Trophoblast cell (in vitro differentiated cells and primary cell): ENCODE measurements at regions not wholly inside any gene's neighbourhood (a gene's known extent, or its start where the extent isn't known, plus 50 kb on each side); places are given as distances from the start of the nearest gene placed in this dataset.

Source experiments
- DNase-seq, 2 donors: peaks; one replicate each; pipeline ENCODE4 v3.0.0-alpha.2; 2016
- H2AFZ ChIP-seq: 2 replicates; pipeline ENCODE4 v1.6.1; 2013; ENCODE audit warnings: low read length, moderate library complexity, mild to moderate bottlenecking; ENCODE audit not compliant: insufficient read depth, poor library complexity
- H2AK5ac ChIP-seq: 2 replicates; pipeline ENCODE4 v1.6.1; 2013; ENCODE audit warnings: mild to moderate bottlenecking, low read length
- H2BK120ac ChIP-seq: 2 replicates; pipeline ENCODE4 v1.6.1; 2013; ENCODE audit warnings: low read length, mild to moderate bottlenecking, moderate library complexity; ENCODE audit not compliant: insufficient read depth, poor library complexity
- H2BK12ac ChIP-seq: 2 replicates; pipeline ENCODE4 v1.6.1; 2013; ENCODE audit warnings: mild to moderate bottlenecking, low read length, moderate library complexity
- H2BK5ac ChIP-seq: 2 replicates; pipeline ENCODE4 v1.6.1; 2013; ENCODE audit warnings: low read length, low read depth, moderate library complexity, mild to moderate bottlenecking; ENCODE audit not compliant: poor library complexity
- H3K14ac ChIP-seq: 2 replicates; pipeline ENCODE4 v1.6.1; 2013; ENCODE audit warnings: mild to moderate bottlenecking, low read length
- H3K18ac ChIP-seq: 2 replicates; pipeline ENCODE4 v1.6.1; 2013; ENCODE audit warnings: mild to moderate bottlenecking, low read length
- H3K23ac ChIP-seq: 2 replicates; pipeline ENCODE4 v1.6.1; 2013; ENCODE audit warnings: low read length
- H3K27ac ChIP-seq: 2 replicates; pipeline ENCODE4 v1.5.1; 2013; ENCODE audit warnings: low read depth, mild to moderate bottlenecking, inconsistent platforms, low read length, moderate library complexity
- H3K27me3 ChIP-seq: 2 replicates; pipeline ENCODE4 v1.6.1; 2013; ENCODE audit warnings: inconsistent platforms, mild to moderate bottlenecking, low read length, moderate library complexity; ENCODE audit not compliant: insufficient read depth
- H3K36me3 ChIP-seq, 2 experiments: 1 replicate in 1 of 2; 2 replicates in 1 of 2; pipeline ENCODE4 v1.6.1; 2013; ENCODE audit warnings: low read length in 2 of 2, mild to moderate bottlenecking in 2 of 2, moderate library complexity in 1 of 2; ENCODE audit not compliant: insufficient read depth in 2 of 2, control insufficient read depth in 1 of 2
- H3K4ac ChIP-seq: 2 replicates; pipeline ENCODE4 v1.6.1; 2013; ENCODE audit warnings: low read depth, mild to moderate bottlenecking, low read length, moderate library complexity
- H3K4me1 ChIP-seq, 2 experiments: 1 replicate in 1 of 2; 2 replicates in 1 of 2; pipeline ENCODE4 v1.6.1; 2013; ENCODE audit warnings: low read length in 2 of 2, mild to moderate bottlenecking in 2 of 2, moderate library complexity in 1 of 2; ENCODE audit not compliant: insufficient read depth in 2 of 2, control insufficient read depth in 1 of 2
- H3K4me2 ChIP-seq: 2 replicates; pipeline ENCODE4 v1.6.1; 2013; ENCODE audit warnings: inconsistent platforms, mild to moderate bottlenecking, low read length, moderate library complexity
- H3K4me3 ChIP-seq: 2 replicates; pipeline ENCODE4 v1.5.1; 2013; ENCODE audit warnings: mild to moderate bottlenecking, low read depth, low read length, inconsistent platforms
- H3K79me1 ChIP-seq: one replicate; pipeline ENCODE4 v1.6.1; 2013; ENCODE audit warnings: low read length
- H3K79me2 ChIP-seq: 2 replicates; pipeline ENCODE4 v1.6.1; 2013; ENCODE audit warnings: low read length, mild to moderate bottlenecking; ENCODE audit not compliant: control insufficient read depth, insufficient read depth, poor library complexity
- H3K9ac ChIP-seq: 2 replicates; pipeline ENCODE4 v1.6.1; 2013; ENCODE audit warnings: mild to moderate bottlenecking, low read length
- H3K9me3 ChIP-seq: 2 replicates; pipeline ENCODE4 v1.6.1; 2013; ENCODE audit warnings: low read depth, mild to moderate bottlenecking, control low read depth, inconsistent platforms, low read length; ENCODE audit not compliant: insufficient read depth
- H4K12ac ChIP-seq: 2 replicates; pipeline ENCODE4 v1.6.1; 2013; ENCODE audit warnings: low read depth, mild to moderate bottlenecking, low read length, moderate library complexity
- H4K8ac ChIP-seq: 2 replicates; pipeline ENCODE4 v1.6.1; 2013; ENCODE audit warnings: low read depth, mild to moderate bottlenecking, low read length, moderate library complexity
- H4K91ac ChIP-seq: one replicate; pipeline ENCODE4 v1.6.1; 2013; ENCODE audit warnings: low read depth, mild to moderate bottlenecking, low read length, moderate library complexity
- WGBS: extraction: QIAGEN DNeasy Blood & Tissue Kit; methylation state at CpG from one replicate; pipeline ENCODE4 v1.1.7; 2013; ENCODE audit warnings: missing lambda C conversion rate; ENCODE audit not compliant: insufficient read length, insufficient coverage; ENCODE audit errors: extremely low coverage; 5-methylcytosine and 5-hydroxymethylcytosine counted together

GRCh38 chr22:27679176-27679575 is 122.4 kb downstream of the MN1 start:
- Histone ChIP-seq H3K79me2 (no peaks in the 10 kb centered on the region), H2AFZ (no peak overlapping the region), H3K27me3 (no peaks in the 10 kb centered on the region), H3K18ac (no peak overlapping the region), H3K4ac (no peak overlapping the region), H2BK120ac (no peak overlapping the region), H3K9ac (no peak overlapping the region), H2AK5ac (no peak overlapping the region), H4K12ac (no peak overlapping the region), H3K14ac (no peak overlapping the region), H3K4me1 (peaks cover 13% of the 10 kb centered on the region in 2 experiments), H3K79me1 (no peaks in the 10 kb centered on the region), H3K4me3 (no peak overlapping the region), H3K4me2 (no peak overlapping the region), H3K23ac (no peak overlapping the region), H3K9me3 (no peaks in the 10 kb centered on the region), H4K91ac (no peak overlapping the region), H4K8ac (no peak overlapping the region), H2BK12ac (no peak overlapping the region), H3K27ac (no peak overlapping the region), H3K36me3 (no peaks in the 10 kb centered on the region), H2BK5ac (no peak overlapping the region)
- no CpG with 5 or more reads among the region's 5 CpGs for WGBS
- DNase-seq: no peak

- Histone ChIP-seq H3K4ac (no peak overlapping the region), H3K9me3 (no peaks in the 10 kb centered on the region), H3K23ac (no peak overlapping the region), H3K36me3 (no peaks in the 10 kb centered on the region), H3K4me1 (peaks cover 13 to 17% of the 10 kb centered on the region in 2 experiments), H3K79me1 (no peaks in the 10 kb centered on the region), H3K27me3 (no peaks in the 10 kb centered on the region), H3K79me2 (no peaks in the 10 kb centered on the region), H4K91ac (no peak overlapping the region), H2BK5ac (no peak overlapping the region), H4K12ac (no peak overlapping the region), H4K8ac (no peak overlapping the region), H3K18ac (no peak overlapping the region), H3K4me3 (no peak overlapping the region), H2BK120ac (no peak overlapping the region), H3K9ac (no peak overlapping the region), H2AK5ac (no peak overlapping the region), H2BK12ac (no peak overlapping the region), H2AFZ (no peak overlapping the region), H3K14ac (no peak overlapping the region), H3K4me2 (no peak overlapping the region), H3K27ac (no peak overlapping the region)
- no peak for DNase-seq
- no CpG with 5 or more reads among the region's 6 CpGs for WGBS
These were observed 121.7 kb downstream of the MN1 start for GRCh38 chr22:27679693-27680488.

GRCh38 chr22:27680636-27681035 is 120.9 kb downstream of the MN1 start:
- no peak overlapping the region for H2BK5ac ChIP-seq
- H3K18ac ChIP-seq: no peak overlapping the region
- no peak overlapping the region for H2AK5ac ChIP-seq
- no peak overlapping the region for H2AFZ ChIP-seq
- H3K9me3 ChIP-seq: no peaks in the 10 kb centered on the region
- no peaks in the 10 kb centered on the region for H3K27me3 ChIP-seq
- no peak overlapping the region for H3K27ac ChIP-seq
- H4K8ac ChIP-seq: no peak overlapping the region
- DNase-seq: no peak
- H2BK12ac ChIP-seq: no peak overlapping the region
- no peak overlapping the region for H3K4me2 ChIP-seq
- H3K4me3 ChIP-seq: no peak overlapping the region
- H4K12ac ChIP-seq: no peak overlapping the region
- H3K4ac ChIP-seq: no peak overlapping the region
- no peak overlapping the region for H3K14ac ChIP-seq
- no peak overlapping the region for H3K9ac ChIP-seq
- H3K4me1 ChIP-seq: peaks cover 13 to 18% of the 10 kb centered on the region in 2 experiments
- H3K79me2 ChIP-seq: no peaks in the 10 kb centered on the region
- no CpG with 5 or more reads among the region's 7 CpGs for WGBS
- no peaks in the 10 kb centered on the region for H3K36me3 ChIP-seq
- no peak overlapping the region for H3K23ac ChIP-seq
- peaks cover 2% of the 10 kb centered on the region for H3K79me1 ChIP-seq
- H2BK120ac ChIP-seq: no peak overlapping the region
- no peak overlapping the region for H4K91ac ChIP-seq

GRCh38 chr22:27681037-27681436 is 120.5 kb downstream of the MN1 start:
- no peak overlapping the region for H2BK120ac ChIP-seq
- no peaks in the 10 kb centered on the region for H3K27me3 ChIP-seq
- WGBS: no CpG with 5 or more reads among the region's 3 CpGs

More at GRCh38 chr22:27681037-27681436, 120.5 kb downstream of the MN1 start:
- no peak overlapping the region for H3K27ac ChIP-seq
- no peak overlapping the region for H3K9ac ChIP-seq
- peaks cover 3% of the 10 kb centered on the region for H3K79me1 ChIP-seq
- no peak overlapping the region for H3K18ac ChIP-seq
- no peak overlapping the region for H4K8ac ChIP-seq
- no peak overlapping the region for H2AFZ ChIP-seq
- no peak overlapping the region for H2BK5ac ChIP-seq
- no peak for DNase-seq
- H2BK12ac ChIP-seq: no peak overlapping the region
- H3K9me3 ChIP-seq: no peaks in the 10 kb centered on the region
- H3K79me2 ChIP-seq: no peaks in the 10 kb centered on the region
- no peak overlapping the region for H3K4me2 ChIP-seq
- H3K23ac ChIP-seq: no peak overlapping the region
- no peak overlapping the region for H2AK5ac ChIP-seq
- no peaks in the 10 kb centered on the region for H3K36me3 ChIP-seq
- H3K4me1 ChIP-seq: peaks cover 13 to 20% of the 10 kb centered on the region in 2 experiments
- no peak overlapping the region for H3K14ac ChIP-seq
- H3K4me3 ChIP-seq: no peak overlapping the region
- no peak overlapping the region for H4K12ac ChIP-seq
- no peak overlapping the region for H3K4ac ChIP-seq
- H4K91ac ChIP-seq: no peak overlapping the region
